ENCODE measurements at regions not wholly inside any gene's neighbourhood (a gene's known extent, or its start where the extent isn't known, plus 50 kb on each side); places are given as distances from the start of the nearest gene placed in this dataset.

- peak; percentile 84 for TF ChIP-seq ZNF142 (CRISPR knock-in tag; IDR thresholded peaks at IDR 0.05)
- peak; percentile 98 for TF ChIP-seq RXRB (CRISPR knock-in tag; IDR thresholded peaks at IDR 0.05; ENCODE audit: borderline replicate concordance)
- TF ChIP-seq TBP (CRISPR knock-in tag; IDR thresholded peaks at IDR 0.05), result no peak
- peak; percentile 85; the same call in 1 of the 2 replicates for TF ChIP-seq BORCS8-MEF2B (CRISPR knock-in tag; IDR thresholded peaks at IDR 0.05)
- no peak for TF ChIP-seq PHB2 (IDR thresholded peaks at IDR 0.05; ENCODE audit: partially characterized antibody)
- peak; percentile 41; the same call in 1 of the 2 replicates for TF ChIP-seq UBTF (CRISPR knock-in tag; IDR thresholded peaks at IDR 0.05)
- peak; percentile 87 for TF ChIP-seq PHF21A (CRISPR knock-in tag; IDR thresholded peaks at IDR 0.05)
- 0 out of 2 replicates have a peak, but pooled peaks have one; percentile 33 for TF ChIP-seq STAT6 (CRISPR knock-in tag; IDR thresholded peaks at IDR 0.05; ENCODE audit: borderline replicate concordance)
- TF ChIP-seq ZNF33B (CRISPR knock-in tag; IDR thresholded peaks at IDR 0.05), result 0 out of 2 replicates have a peak, but pooled peaks have one; percentile 26
- no peak for TF ChIP-seq ZNF768 (CRISPR knock-in tag; IDR thresholded peaks at IDR 0.05)
Measured at GRCh38 chr6:11392778-11393507, 144.6 kb upstream of the TMEM170B start (continued).

All from HepG2 (cell line).